ENCODE measurements at regions not wholly inside any gene's neighbourhood (a gene's known extent, or its start where the extent isn't known, plus 50 kb on each side); places are given as distances from the start of the nearest gene placed in this dataset.
"Not testable (repeated sequence)": the region's sequence is repeated elsewhere in the genome, so short reads cannot be mapped to it uniquely, and the experiment has no call there.

- no peak for DNase-seq (ENCODE audit: low read depth)
Measured at GRCh38 chr9:74348777-74349176, 148.4 kb upstream of the RORB start.

- no peak for DNase-seq (ENCODE audit: low read depth)
Measured at GRCh38 chr9:74355107-74355506, 142.0 kb upstream of the RORB start.

- no peak for DNase-seq (ENCODE audit: low read depth)
Measured at GRCh38 chr9:74357577-74357976, 139.6 kb upstream of the RORB start.

- no peak for DNase-seq (ENCODE audit: low read depth)
Measured at GRCh38 chr9:74358959-74359358, 138.2 kb upstream of the RORB start.

GRCh38 chr9:74361508-74361907, 135.6 kb upstream of the RORB start:
- no peak for DNase-seq (ENCODE audit: low read depth)

- no peak for DNase-seq (ENCODE audit: low read depth)
Measured at GRCh38 chr9:74362423-74362822, 134.7 kb upstream of the RORB start.

GRCh38 chr9:74366111-74366510, 131.0 kb upstream of the RORB start:
- no peak for DNase-seq (ENCODE audit: low read depth)

GRCh38 chr9:74369844-74370243, 127.3 kb upstream of the RORB start:
- DNase-seq (ENCODE audit: low read depth): no peak

GRCh38 chr9:74373348-74373747, 123.8 kb upstream of the RORB start:
- DNase-seq (ENCODE audit: low read depth): no peak

- DNase-seq (ENCODE audit: low read depth): no peak
Measured at GRCh38 chr9:74379718-74380117, 117.4 kb upstream of the RORB start.

- DNase-seq (ENCODE audit: low read depth): no peak
Measured at GRCh38 chr9:74391816-74392215, 105.3 kb upstream of the RORB start.

GRCh38 chr9:74403581-74403980, 93.6 kb upstream of the RORB start:
- no peak for DNase-seq (ENCODE audit: low read depth)

GRCh38 chr9:74404620-74405019, 92.5 kb upstream of the RORB start:
- DNase-seq (ENCODE audit: low read depth): no peak

GRCh38 chr9:74407166-74407565, 90.0 kb upstream of the RORB start:
- DNase-seq (ENCODE audit: low read depth): no peak

- DNase-seq (ENCODE audit: low read depth): no peak
Measured at GRCh38 chr9:74412236-74412979, 84.7 kb upstream of the RORB start.

- DNase-seq (ENCODE audit: low read depth): no peak
Measured at GRCh38 chr9:74413876-74414275, 83.3 kb upstream of the RORB start.

- DNase-seq (ENCODE audit: low read depth): no peak
Measured at GRCh38 chr9:74414325-74414724, 82.8 kb upstream of the RORB start.

GRCh38 chr9:74415995-74416394, 81.1 kb upstream of the RORB start:
- no peak for DNase-seq (ENCODE audit: low read depth)

- DNase-seq (ENCODE audit: low read depth): not testable (repeated sequence)
Measured at GRCh38 chr9:74424488-74424887, 72.6 kb upstream of the RORB start.

GRCh38 chr9:74431467-74431866, 65.7 kb upstream of the RORB start:
- no peak for DNase-seq (ENCODE audit: low read depth)

- DNase-seq (ENCODE audit: low read depth): no peak
Measured at GRCh38 chr9:74443036-74443750, 53.9 kb upstream of the RORB start.

GRCh38 chr9:74444369-74444768, 52.8 kb upstream of the RORB start:
- DNase-seq (ENCODE audit: low read depth): no peak
